ENCODE measurements at regions not wholly inside any gene's neighbourhood (a gene's known extent, or its start where the extent isn't known, plus 50 kb on each side); places are given as distances from the start of the nearest gene placed in this dataset.

DNA sequence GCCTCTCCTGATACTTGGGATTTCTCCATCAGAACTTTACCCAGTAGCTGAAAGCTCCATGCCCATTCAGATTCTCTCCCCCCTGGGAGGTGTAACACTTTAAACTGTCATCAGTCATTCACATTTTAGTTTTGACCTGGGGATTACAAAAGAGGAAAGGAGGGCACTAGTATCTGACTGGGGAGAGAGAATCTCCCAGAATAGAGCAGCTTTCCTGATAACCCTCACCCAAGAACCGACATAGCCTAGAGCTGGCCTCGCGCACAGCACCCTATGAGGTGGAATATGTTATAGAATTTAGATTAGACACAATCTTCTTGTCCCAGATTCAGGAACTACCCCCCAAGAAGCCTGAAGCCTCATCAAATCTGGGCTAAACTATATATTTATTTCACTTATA is 950.2 kb upstream of the TENM3 start:
- no peak for DNase-seq
- intact Hi-C loops (cut with DNase I) = no loop called here
- no peak for ATAC-seq

DNA sequence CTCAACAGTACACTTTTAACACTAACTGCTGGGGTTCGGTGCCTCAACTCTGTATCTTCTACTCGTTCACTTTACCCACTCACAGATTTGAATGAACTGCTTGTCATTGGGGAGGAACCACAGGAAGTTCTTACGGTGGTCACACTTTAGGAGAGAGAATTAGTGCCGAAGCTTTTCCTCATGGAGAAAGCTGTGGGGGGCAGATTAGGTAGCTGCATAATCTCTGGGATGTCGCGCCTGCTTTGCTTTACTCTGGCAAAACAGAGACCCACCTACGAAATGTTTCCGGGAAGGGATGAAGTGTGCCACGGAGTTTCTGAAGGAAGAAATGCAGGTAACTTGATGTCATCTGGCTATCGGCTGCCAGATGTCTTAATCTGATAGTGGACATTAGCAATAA is 949.7 kb upstream of the TENM3 start:
- no peak for DNase-seq
- intact Hi-C loops (cut with DNase I) = no loop called here
- ATAC-seq = no peak

DNA sequence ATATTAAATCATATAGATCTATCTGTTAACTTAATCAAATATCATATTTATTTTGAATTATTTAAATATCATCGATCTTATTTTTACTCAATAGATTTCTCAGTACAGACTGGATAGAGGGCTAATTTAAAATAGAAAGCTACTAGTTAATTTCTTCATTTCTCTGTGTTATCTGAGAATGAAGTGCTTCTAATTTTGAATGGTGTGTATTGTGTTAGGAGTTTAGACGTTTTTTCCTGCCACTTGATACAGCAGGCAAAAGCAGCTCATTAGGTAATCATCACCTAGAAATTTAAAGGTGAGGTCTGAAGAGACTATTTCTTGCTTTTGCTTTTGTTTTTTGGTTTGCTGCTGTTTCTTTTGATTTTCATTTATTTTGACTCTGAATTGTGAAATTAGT is 948.8 kb upstream of the TENM3 start:
- peak in 1 of 2 donors; percentile 50 for ATAC-seq

DNA sequence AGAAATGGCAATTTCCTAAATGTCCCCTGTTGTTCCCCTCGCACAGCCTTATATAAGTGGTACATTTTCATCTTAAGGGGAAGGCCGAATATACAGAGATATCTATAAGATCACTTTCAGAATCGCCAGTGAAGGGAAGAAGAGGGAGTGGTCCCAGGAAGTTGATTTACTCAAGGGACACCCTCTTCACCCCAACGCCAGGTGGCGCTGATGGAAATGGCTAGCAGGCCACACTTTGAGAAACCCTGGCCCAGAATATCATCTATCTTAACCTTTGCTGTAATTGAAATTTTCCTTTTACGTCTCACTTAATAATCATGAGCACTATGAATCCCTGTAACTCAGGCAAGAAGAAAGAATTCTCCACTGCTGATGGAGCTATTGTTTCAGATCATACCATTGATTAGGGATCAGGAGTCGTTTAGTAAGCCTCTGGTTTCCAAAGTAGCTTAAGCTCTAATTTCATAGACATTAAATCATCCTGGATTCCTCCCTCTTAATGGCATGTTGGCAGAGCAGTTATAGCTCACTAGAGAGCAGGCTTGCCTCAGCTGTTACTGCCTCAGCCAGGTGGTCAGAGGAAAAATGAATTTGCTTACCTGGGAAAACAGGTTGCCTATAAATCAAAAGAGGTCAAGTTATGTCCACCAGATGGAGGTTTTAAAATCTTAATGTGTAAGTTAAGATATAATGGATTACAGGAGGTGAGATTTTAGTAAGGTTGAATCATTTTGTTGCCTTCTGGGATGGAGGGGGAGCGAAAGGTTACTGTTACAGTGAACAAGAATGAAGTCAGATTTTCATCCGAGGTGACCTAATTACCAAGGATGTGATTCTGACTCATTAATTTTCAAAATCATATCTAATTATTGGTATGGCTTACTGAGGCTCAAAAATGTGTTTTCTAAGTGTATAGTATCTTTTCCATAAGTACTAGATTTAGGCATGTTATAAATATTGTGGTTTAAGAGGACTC is 941.2 kb upstream of the TENM3 start:
- intact Hi-C loops (cut with DNase I) = no loop called here
- no peak for ATAC-seq
- DNase-seq = peak; percentile 13

More for the DNA sequence above, 948.8 kb upstream of the TENM3 start:
- intact Hi-C loops (cut with DNase I) = no loop called here
- no peak for DNase-seq

- ATAC-seq (no peak), DNase-seq (no peak)
- intact Hi-C loops (cut with DNase I) = no loop called here
These were observed 935.4 kb upstream of the TENM3 start for GRCh38 chr4:181307824-181308223.

DNA sequence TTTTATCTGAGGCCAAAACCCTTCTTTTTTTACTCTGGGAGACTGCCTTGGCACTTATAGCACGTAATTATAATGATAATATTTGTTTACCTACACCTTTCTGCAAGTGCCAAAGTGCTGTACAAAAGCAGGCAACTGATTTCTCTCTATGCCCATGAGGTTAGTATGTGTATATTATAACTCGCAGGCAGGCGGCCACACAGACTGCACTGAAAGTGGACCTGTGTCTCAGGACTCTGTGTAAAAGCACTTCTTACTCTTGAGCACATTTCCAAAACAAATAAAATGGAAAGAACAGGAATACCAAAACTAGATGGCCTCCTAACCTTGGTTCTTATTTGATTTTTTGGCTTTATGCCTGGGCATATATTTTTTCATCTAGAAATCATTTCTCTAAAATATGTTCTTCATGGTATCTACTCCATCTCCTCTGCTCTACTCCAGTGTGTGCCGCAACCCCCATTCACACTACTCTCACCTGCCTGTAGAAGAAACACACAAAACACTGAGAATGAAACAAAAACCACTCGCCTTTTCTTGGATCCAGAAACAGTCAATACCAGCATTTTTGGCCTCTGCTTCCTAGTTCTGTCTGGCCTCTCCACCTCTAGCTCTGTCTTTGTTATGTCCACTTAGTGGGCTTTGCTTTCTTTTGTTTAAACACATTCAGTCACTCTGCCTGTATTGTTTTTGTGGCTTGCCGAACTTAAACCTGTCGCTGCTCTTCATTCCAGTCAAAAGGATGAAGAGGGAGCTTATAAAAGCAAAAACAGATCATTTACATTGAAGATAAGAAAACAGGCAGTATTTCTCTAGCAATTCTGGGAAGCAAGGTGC is 934.5 kb upstream of the TENM3 start:
- DNase-seq (no peak), ATAC-seq (no peak)
- intact Hi-C loops (cut with DNase I) = no loop called here

- ATAC-seq (peak; percentile 34 to 72), DNase-seq (no peak)
- intact Hi-C loops (cut with DNase I) = no loop called here
These were observed 931.1 kb upstream of the TENM3 start for GRCh38 chr4:181312066-181312465.

- intact Hi-C loops (cut with DNase I) = no loop called here
- no peak for ATAC-seq
These were observed 923.6 kb upstream of the TENM3 start for GRCh38 chr4:181319629-181320028.

GRCh38 chr4:181323061-181323460 is 920.1 kb upstream of the TENM3 start:
- ATAC-seq (no peak), DNase-seq (no peak)
- intact Hi-C loops (cut with DNase I) = no loop called here

More at GRCh38 chr4:181319629-181320028, 923.6 kb upstream of the TENM3 start:
- no peak for DNase-seq

DNA sequence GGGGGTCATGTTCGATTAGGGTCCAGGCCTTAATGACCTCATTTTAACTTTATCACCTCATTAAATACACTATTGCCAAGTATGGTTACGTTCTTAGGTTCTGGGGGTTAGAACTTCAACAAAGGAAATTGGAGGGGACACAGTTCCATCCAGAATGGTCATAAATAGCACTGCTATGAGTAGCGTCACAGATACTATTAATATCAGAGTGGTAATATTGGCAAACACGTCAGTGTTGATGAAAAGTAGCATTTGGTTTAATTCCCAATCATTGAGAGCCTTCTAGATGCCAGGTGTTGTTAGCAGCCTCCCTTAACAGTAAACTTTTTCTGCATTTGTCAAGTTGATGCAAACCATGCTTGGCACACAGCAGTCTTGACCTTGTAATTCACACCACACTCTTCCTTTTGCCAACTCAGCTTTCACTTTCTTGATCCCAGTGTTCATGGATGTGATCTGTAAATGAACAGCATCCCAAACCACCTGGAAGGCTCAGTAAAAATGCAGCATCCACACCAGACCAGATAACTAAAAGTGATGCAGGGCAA is 912.5 kb upstream of the TENM3 start:
- DNase-seq (no peak), ATAC-seq (peak in 1 of 2 donors; percentile 83)
- intact Hi-C loops (cut with DNase I) = no loop called here

GRCh38 chr4:181331214-181331613 is 912.0 kb upstream of the TENM3 start:
- ATAC-seq = no peak
- intact Hi-C loops (cut with DNase I) = no loop called here
- no peak for DNase-seq

GRCh38 chr4:181345931-181346330 is 897.3 kb upstream of the TENM3 start:
- intact Hi-C loops (cut with DNase I) = no loop called here
- ATAC-seq = no peak
- DNase-seq = no peak

DNA sequence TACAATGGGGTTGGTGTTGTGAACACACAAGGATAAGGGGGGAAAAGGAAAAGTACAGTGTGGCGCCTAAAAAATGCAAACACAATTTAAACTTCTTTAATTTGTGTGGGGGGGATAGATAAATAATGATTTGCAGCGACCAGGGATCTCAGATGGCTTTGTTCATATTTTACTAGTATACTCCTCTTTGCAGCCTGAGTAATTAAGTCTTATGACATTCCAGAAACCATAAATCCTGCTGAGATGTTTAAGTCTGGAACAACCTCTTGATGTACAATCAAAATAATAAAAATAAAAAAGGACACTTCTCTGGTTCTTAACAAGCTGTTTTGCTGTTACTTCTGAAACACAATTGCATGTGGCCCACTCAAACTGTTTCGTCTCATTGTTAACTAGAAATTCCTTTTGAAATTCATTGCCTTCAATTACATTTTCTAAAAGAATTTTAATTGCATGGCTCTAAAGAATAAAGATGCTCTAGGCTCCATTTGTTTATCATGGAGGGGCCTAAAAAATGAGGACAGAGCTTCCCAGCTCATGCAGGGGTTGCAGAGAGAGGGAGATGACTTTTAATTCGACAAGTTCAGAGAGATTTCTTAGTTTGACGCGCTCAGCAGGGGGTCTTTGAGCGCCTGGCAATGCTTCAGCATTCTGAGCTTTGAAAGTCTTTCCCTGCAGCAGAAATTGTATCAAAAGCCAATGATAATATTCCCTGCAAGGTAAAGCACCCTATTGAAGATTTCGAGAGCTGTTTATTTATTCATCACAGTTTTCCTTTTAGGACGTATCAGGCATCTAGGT is 892.4 kb upstream of the TENM3 start:
- DNase-seq = no peak
- no peak for ATAC-seq
- intact Hi-C loops (cut with DNase I) = no loop called here

GRCh38 chr4:181364504-181364903 is 878.7 kb upstream of the TENM3 start:
- ATAC-seq (no peak), DNase-seq (no peak)
- intact Hi-C loops (cut with DNase I) = no loop called here

GRCh38 chr4:181365671-181366070 is 877.5 kb upstream of the TENM3 start:
- intact Hi-C loops (cut with DNase I) = no loop called here
- ATAC-seq (no peak), DNase-seq (no peak)

DNA sequence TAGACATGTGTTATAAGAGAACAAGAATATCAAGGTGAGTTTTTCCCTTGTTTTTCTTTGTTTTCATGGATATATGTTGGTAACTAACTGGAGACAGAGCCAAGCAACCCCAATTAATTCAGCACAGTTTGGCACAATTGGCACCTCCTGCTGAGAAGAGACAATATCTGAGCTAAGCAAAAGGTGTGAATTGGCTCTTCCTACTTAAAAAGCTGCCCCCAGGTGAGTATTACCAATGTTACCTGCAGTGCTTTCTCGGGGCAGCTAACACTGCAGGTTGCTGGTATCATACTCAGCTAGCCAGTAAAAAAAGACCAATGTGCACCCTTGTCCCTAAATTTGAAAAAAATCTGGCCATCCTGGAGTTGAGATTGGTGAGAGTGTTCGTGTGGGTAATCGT is 871.2 kb upstream of the TENM3 start:
- intact Hi-C loops (cut with DNase I) = no loop called here
- ATAC-seq (no peak), DNase-seq (no peak)

DNA sequence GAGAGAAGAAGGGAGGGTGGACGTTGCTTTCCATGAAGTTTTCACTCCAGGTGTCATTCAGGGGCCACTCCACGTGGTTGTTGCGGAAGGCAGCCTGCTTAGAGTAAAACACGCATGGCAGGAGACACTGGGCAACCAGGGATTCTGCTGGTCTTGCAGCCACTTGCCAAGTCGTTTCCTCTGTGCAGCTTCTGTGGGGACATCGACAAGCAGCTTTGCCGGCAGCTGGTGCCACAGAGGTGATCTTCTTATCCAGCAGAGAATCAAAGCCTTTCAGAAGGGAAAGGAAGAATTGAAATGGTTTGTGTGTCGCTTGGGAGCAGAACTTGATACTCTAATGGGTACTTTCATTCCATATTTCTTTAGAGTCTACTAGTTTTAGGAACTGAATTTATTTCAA is 867.1 kb upstream of the TENM3 start:
- DNase-seq (no peak), ATAC-seq (no peak)
- intact Hi-C loops (cut with DNase I) = no loop called here

DNA sequence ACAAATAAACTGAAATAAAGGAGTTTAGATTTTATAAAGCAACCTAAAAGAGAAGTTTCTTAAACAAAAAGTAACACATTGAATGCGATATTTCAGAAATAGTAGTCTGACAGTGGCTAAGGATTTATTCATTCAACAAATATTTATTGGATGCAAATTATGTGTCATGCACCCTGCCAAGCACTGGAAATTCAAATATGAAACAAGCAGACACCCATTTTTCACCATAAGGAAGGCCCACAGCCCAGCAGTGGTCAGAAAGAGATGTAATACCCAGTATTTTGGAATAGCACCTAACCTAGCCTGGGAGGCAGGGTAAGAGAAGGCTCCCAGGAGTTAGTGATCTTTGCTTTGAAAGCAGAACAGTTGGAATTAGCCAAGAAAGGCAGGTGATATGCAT is 855.1 kb upstream of the TENM3 start:
- ATAC-seq = no peak
- no peak for DNase-seq

GRCh38 chr4:181416966-181417365 is 826.2 kb upstream of the TENM3 start:
- no peak for ATAC-seq
- no peak for DNase-seq
- intact Hi-C loops (cut with DNase I) = no loop called here

More for the DNA sequence above, 855.1 kb upstream of the TENM3 start:
- intact Hi-C loops (cut with DNase I) = no loop called here
